HCT116 (cell line): ENCODE measurements at regions not wholly inside any gene's neighbourhood (a gene's known extent, or its start where the extent isn't known, plus 50 kb on each side); places are given as distances from the start of the nearest gene placed in this dataset.

Source experiments
- ATAC-seq: fragments of 200-7000 bp; cut with Tn5 transposase; 2 replicates; pipeline ENCODE4 v1.9.1; 2020; ENCODE audit warnings: mild to moderate bottlenecking, moderate library complexity
- BruUV-seq: library from RNA; stranded (reverse); fragments of 400-500 nt; replicated peaks from 2 replicates; lab custom pipeline; 2021; lab: Mats Ljungman, UMichigan
- CTCF ChIA-PET: fragments of 300-600 bp; sonication (Branson Sonifier 250); formaldehyde crosslinking; loops from one replicate; lab custom pipeline; 2021; ENCODE audit warnings: antibody characterized with exemption; lab: Charles Lee
- POLR2A ChIA-PET: fragments of 300-600, 350-600 bp; sonication (Branson Sonifier 250); formaldehyde crosslinking; loops from one replicate; lab custom pipeline; 2021; ENCODE audit warnings: antibody characterized with exemption; lab: Charles Lee
- RAD21 ChIA-PET, 2 experiments: fragments of 300-600 bp; sonication (Branson Sonifier 250); formaldehyde crosslinking; loops; one replicate each; lab custom pipeline; 2023; ENCODE audit warnings: low total read pairs in 2 of 2; ENCODE audit not compliant: uncharacterized antibody in 2 of 2, unreplicated experiment in 2 of 2, low non-redundant PET in 1 of 2; lab: Charles Lee
- DNase-seq: peaks from one replicate; pipeline ENCODE4 v3.0.0-alpha.2; 2010; ENCODE audit warnings: low read depth, low spot score
- H2AFZ ChIP-seq: fragments of 200-600 bp; shearing (Covaris generic), sonication (generic); 2 replicates; pipeline ENCODE4 v1.6.1; 2017; ENCODE audit warnings: low read depth, mixed run types, mixed read lengths, antibody characterized with exemption, low read length; ENCODE audit not compliant: poor library complexity, severe bottlenecking
- H3K27ac ChIP-seq: 2 replicates; pipeline ENCODE4 v1.5.1; 2012; ENCODE audit warnings: low read depth, low read length
- H3K27me3 ChIP-seq: fragments of 200-600 bp; sonication (generic); 2 replicates; pipeline ENCODE4 v1.6.1; 2016; ENCODE audit warnings: mixed run types, low read length, mixed read lengths; ENCODE audit not compliant: insufficient read depth
- H3K36me3 ChIP-seq, 2 experiments: fragments of 200-500 bp in 1 of 2; fragments of 200-600 bp in 1 of 2; sonication (Bioruptor generic) in 1 of 2; sonication (generic) in 1 of 2; 2 replicates each; pipeline versions ENCODE4 v1.5.1 to v1.6.1; 2014 to 2016; ENCODE audit warnings: low read length in 2 of 2, inconsistent platforms in 1 of 2, mixed read lengths in 1 of 2, mixed run types in 1 of 2; ENCODE audit not compliant: insufficient read depth in 2 of 2, control insufficient read depth in 1 of 2
- H3K4me1 ChIP-seq, 2 experiments: fragments of 200-600 bp in 1 of 2; sonication (generic) in 1 of 2; 2 replicates each; pipeline versions ENCODE4 v1.5.1 to v1.6.1; 2012 to 2017; ENCODE audit warnings: low read length in 2 of 2, inconsistent platforms in 1 of 2, mild to moderate bottlenecking in 1 of 2, mixed read lengths in 1 of 2, mixed run types in 1 of 2, moderate library complexity in 1 of 2; ENCODE audit not compliant: insufficient read depth in 2 of 2, control insufficient read depth in 1 of 2
- H3K4me2 ChIP-seq: fragments of 200-600 bp; sonication (generic); 2 replicates; pipeline ENCODE4 v1.6.1; 2017; ENCODE audit warnings: mixed run types, low read length, mixed read lengths
- H3K4me3 ChIP-seq, 2 experiments: fragments of 200-600 bp in 1 of 2; sonication (generic) in 1 of 2; replicated peaks in 1 of 2; 2 replicates each; pipeline ENCODE4 v1.5.1; 2011 to 2016; ENCODE audit warnings: low read length in 2 of 2, control low read depth in 1 of 2, low read depth in 1 of 2, mild to moderate bottlenecking in 1 of 2, mixed read lengths in 1 of 2, mixed run types in 1 of 2
- H3K79me2 ChIP-seq: fragments of 200-600 bp; sonication (generic); 2 replicates; pipeline ENCODE4 v1.6.1; 2017; ENCODE audit warnings: mild to moderate bottlenecking, mixed run types, low read length, moderate library complexity, mixed read lengths; ENCODE audit not compliant: insufficient read depth
- H3K9ac ChIP-seq: fragments of 200-600 bp; sonication (generic); 2 replicates; pipeline ENCODE4 v1.6.1; 2016; ENCODE audit warnings: low read length, mixed read lengths
- H3K9me2 ChIP-seq: fragments of 200-600 bp; sonication (generic), shearing (Covaris generic); 2 replicates; pipeline ENCODE4 v1.6.1; 2017; ENCODE audit warnings: mixed run types, mild to moderate bottlenecking, moderate library complexity; ENCODE audit not compliant: insufficient read depth
- H3K9me3 ChIP-seq, 2 experiments: fragments of 200-500 bp in 1 of 2; fragments of 200-600 bp in 1 of 2; sonication (Bioruptor generic) in 1 of 2; sonication (generic) in 1 of 2; 2 replicates each; pipeline ENCODE4 v1.6.1; 2014 to 2017; ENCODE audit warnings: low read length in 2 of 2, mixed read lengths in 2 of 2, inconsistent platforms in 1 of 2, low read depth in 1 of 2, mild to moderate bottlenecking in 1 of 2, mixed run types in 1 of 2, moderate library complexity in 1 of 2; ENCODE audit not compliant: control insufficient read depth in 1 of 2, insufficient read depth in 1 of 2
- H4K20me1 ChIP-seq: fragments of 200-600 bp; sonication (generic), shearing (Covaris generic); 2 replicates; pipeline ENCODE4 v1.6.1; 2017; ENCODE audit warnings: mixed run types, mild to moderate bottlenecking, moderate library complexity; ENCODE audit not compliant: insufficient read depth
- CBX3 ChIP-seq: IDR thresholded peaks from 2 replicates; pipeline ENCODE4 v1.6.1; 2012; ENCODE audit warnings: low read depth
- CTCF ChIP-seq, 3 experiments: fragments of 200-600 bp in 1 of 3; sonication (generic) in 1 of 3; IDR thresholded peaks in 2 of 3; conservative IDR thresholded peaks in 1 of 3; 2 replicates each; pipeline ENCODE4 v1.5.1; 2012 to 2017; ENCODE audit warnings: low read depth in 2 of 3, low read length in 2 of 3, antibody characterized with exemption in 1 of 3, borderline replicate concordance in 1 of 3, control low read depth in 1 of 3, mild to moderate bottlenecking in 1 of 3, mixed read lengths in 1 of 3, mixed run types in 1 of 3, moderate library complexity in 1 of 3; ENCODE audit not compliant: insufficient read depth in 1 of 3
- EGR1 ChIP-seq: IDR thresholded peaks from 2 replicates; pipeline ENCODE4 v1.6.1; 2012; ENCODE audit warnings: low read depth
- ELF1 ChIP-seq: IDR thresholded peaks from 2 replicates; pipeline ENCODE4 v1.6.1; 2012; ENCODE audit warnings: low read depth, borderline replicate concordance
- EZH2phosphoT487 ChIP-seq: fragments of 200-600 bp; IDR thresholded peaks from 2 replicates; pipeline ENCODE4 v1.6.1; 2018; ENCODE audit warnings: antibody characterized with exemption, borderline replicate concordance
- FOSL1 ChIP-seq: IDR thresholded peaks from 2 replicates; pipeline ENCODE4 v1.6.1; 2012; ENCODE audit warnings: low read depth
- JUND ChIP-seq: IDR thresholded peaks from 2 replicates; pipeline ENCODE4 v1.6.1; 2012
- RAD21 ChIP-seq: IDR thresholded peaks from 2 replicates; pipeline ENCODE4 v1.6.1; 2012; ENCODE audit warnings: low read depth, mild to moderate bottlenecking
- SIN3A ChIP-seq: IDR thresholded peaks from 2 replicates; pipeline ENCODE4 v1.6.1; 2012; ENCODE audit warnings: low read depth
- SP1 ChIP-seq: IDR thresholded peaks from 2 replicates; pipeline ENCODE4 v1.6.1; 2012; ENCODE audit warnings: low read depth
- SRF ChIP-seq: IDR thresholded peaks from 2 replicates; pipeline ENCODE4 v1.6.1; 2012; ENCODE audit warnings: low read depth
- TCF7L2 ChIP-seq: IDR thresholded peaks from 2 replicates; pipeline ENCODE4 v1.7.0; 2011; ENCODE audit warnings: borderline replicate concordance, inconsistent platforms; ENCODE audit not compliant: insufficient read depth, insufficient read length; ENCODE audit errors: extremely low read depth
- YY1 ChIP-seq: IDR thresholded peaks from 2 replicates; pipeline ENCODE4 v1.6.1; 2011; ENCODE audit warnings: low read length, low read depth, moderate library complexity, mild to moderate bottlenecking; ENCODE audit not compliant: insufficient replicate concordance; ENCODE audit errors: extremely low read depth
- ZBTB33 ChIP-seq: IDR thresholded peaks from 2 replicates; pipeline ENCODE4 v1.6.1; 2011; ENCODE audit warnings: mild to moderate bottlenecking, low read length, moderate library complexity; ENCODE audit not compliant: insufficient replicate concordance; ENCODE audit errors: extremely low read depth
- ZFX ChIP-seq: fragments of 450-650 bp; IDR thresholded peaks from 2 replicates; pipeline ENCODE4 v1.6.1; 2017
- intact Hi-C: fragments of 100-400 bp; cut with micrococcal nuclease; formaldehyde crosslinking; loops from 2 replicates; pipeline ENCODE4 v1.10.0; 2022
- TF ChIP-seq, protein P1 (sequence below): IDR thresholded peaks from 2 replicates; pipeline ENCODE4 v1.6.1; 2012
- TF ChIP-seq, protein P2 (sequence below): IDR thresholded peaks from 2 replicates; pipeline ENCODE4 v1.6.1; 2012

GRCh38 chr11:80309301-80309700 lies 868.5 kb upstream of the TENM4 start:
- H3K9ac ChIP-seq: no peak overlapping the region
- DNase-seq: no peak
- CTCF ChIA-PET: no interaction called here
- no peak for ATAC-seq
- POLR2A ChIA-PET: no interaction called here
- BruUV-seq: no TSS peak
- H4K20me1 ChIP-seq: no peaks in the 10 kb centered on the region; the same call in 1 of the 2 replicates
- RAD21 ChIA-PET: no interaction called here
- no peak overlapping the region for H2AFZ ChIP-seq
- peaks cover 15% of the 10 kb centered on the region in 2 experiments; a peak in 2 of 4 replicates for H3K9me3 ChIP-seq
- H3K4me2 ChIP-seq: no peak overlapping the region
- intact Hi-C loops: no loop called here
- H3K79me2 ChIP-seq: no peaks in the 10 kb centered on the region
- no peaks in the 10 kb centered on the region for H3K36me3 ChIP-seq
- TF ChIP-seq SIN3A (no peak), ZBTB33 (no peak), ZFX (no peak), FOSL1 (no peak), SP1 (no peak), RAD21 (no peak)
- TF ChIP-seq, protein P1, sequence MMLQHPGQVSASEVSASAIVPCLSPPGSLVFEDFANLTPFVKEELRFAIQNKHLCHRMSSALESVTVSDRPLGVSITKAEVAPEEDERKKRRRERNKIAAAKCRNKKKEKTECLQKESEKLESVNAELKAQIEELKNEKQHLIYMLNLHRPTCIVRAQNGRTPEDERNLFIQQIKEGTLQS: no peak
- H3K9me2 ChIP-seq: no peaks in the 10 kb centered on the region
- no peak overlapping the region for H3K27ac ChIP-seq
- no peak overlapping the region for H3K4me3 ChIP-seq
- H3K27me3 ChIP-seq: no peaks in the 10 kb centered on the region
- no peaks in the 10 kb centered on the region for H3K4me1 ChIP-seq

- POLR2A ChIA-PET: no interaction called here
- intact Hi-C loops: no loop called here
- ATAC-seq (no peak), DNase-seq (no peak)
- no peak overlapping the region for H3K27ac ChIP-seq
- RAD21 ChIA-PET: no interaction called here
- no peaks in the 10 kb centered on the region for H3K79me2 ChIP-seq
- H3K36me3 ChIP-seq: no peaks in the 10 kb centered on the region
- no peak overlapping the region for H2AFZ ChIP-seq
- H3K4me1 ChIP-seq: no peaks in the 10 kb centered on the region
- H4K20me1 ChIP-seq: no peaks in the 10 kb centered on the region
- H3K4me2 ChIP-seq: no peak overlapping the region
- no peak overlapping the region for H3K4me3 ChIP-seq
- no peak overlapping the region for H3K9ac ChIP-seq
- H3K27me3 ChIP-seq: no peaks in the 10 kb centered on the region
- H3K9me2 ChIP-seq: no peaks in the 10 kb centered on the region
- peaks cover 15% of the 10 kb centered on the region in 2 experiments; a peak in 2 of 4 replicates for H3K9me3 ChIP-seq
- CTCF ChIA-PET: no interaction called here
- BruUV-seq: no TSS peak
- TF ChIP-seq ELF1 (no peak), FOSL1 (no peak), ZFX (no peak), EGR1 (no peak), EZH2phosphoT487 (no peak), CTCF (IDR thresholded peaks at IDR 0.05 in 2 of 3, conservative IDR thresholded peaks at IDR 0.05 in 1 of 3; ENCODE audit: borderline replicate concordance in 1 of 3, insufficient read depth in 1 of 3, low read depth in 2 of 3, low read length in 2 of 3) (no peak), SRF (no peak), RAD21 (no peak), JUND (no peak), TCF7L2 (no peak), YY1 (no peak), CBX3 (no peak), SIN3A (no peak), SP1 (no peak)
- TF ChIP-seq, protein P1: no peak
- TF ChIP-seq, protein P2, sequence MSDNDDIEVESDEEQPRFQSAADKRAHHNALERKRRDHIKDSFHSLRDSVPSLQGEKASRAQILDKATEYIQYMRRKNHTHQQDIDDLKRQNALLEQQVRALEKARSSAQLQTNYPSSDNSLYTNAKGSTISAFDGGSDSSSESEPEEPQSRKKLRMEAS: no peak
Observed at GRCh38 chr11:80307676-80308075, 866.8 kb upstream of the TENM4 start.
